Right renal pelvis (tissue), 4 donors: ENCODE measurements at regions not wholly inside any gene's neighbourhood (a gene's known extent, or its start where the extent isn't known, plus 50 kb on each side); places are given as distances from the start of the nearest gene placed in this dataset.
"Not testable (repeated sequence)": the region's sequence is repeated elsewhere in the genome, so short reads cannot be mapped to it uniquely, and the experiment has no call there.

Experiments
- DNase-seq, 4 donors: peaks; one replicate each; pipeline ENCODE4 v3.0.0-alpha.2; 2013; ENCODE audit warnings: low read depth in 4 of 4, low spot score in 3 of 4, missing footprints in 1 of 4

DNA sequence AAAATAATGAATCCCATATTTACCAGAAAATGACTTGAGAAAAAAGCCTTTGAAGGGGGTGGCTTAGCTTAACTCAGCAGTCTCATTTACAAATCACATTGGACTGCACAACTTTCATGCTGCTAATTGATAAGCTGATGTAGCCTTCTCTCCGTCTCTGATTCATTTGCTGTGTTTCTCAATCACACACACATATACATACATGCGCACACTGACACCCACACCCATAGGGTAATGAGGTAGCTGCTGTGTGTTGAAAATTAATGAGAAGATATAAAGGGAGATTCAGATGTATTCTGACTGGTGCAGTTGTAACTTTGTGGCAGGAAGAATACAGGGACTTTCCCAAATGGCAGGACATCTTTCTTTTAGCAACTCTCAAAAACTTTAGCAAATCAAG is 141.9 kb upstream of the GCFC2 start:
- no peak for DNase-seq

DNA sequence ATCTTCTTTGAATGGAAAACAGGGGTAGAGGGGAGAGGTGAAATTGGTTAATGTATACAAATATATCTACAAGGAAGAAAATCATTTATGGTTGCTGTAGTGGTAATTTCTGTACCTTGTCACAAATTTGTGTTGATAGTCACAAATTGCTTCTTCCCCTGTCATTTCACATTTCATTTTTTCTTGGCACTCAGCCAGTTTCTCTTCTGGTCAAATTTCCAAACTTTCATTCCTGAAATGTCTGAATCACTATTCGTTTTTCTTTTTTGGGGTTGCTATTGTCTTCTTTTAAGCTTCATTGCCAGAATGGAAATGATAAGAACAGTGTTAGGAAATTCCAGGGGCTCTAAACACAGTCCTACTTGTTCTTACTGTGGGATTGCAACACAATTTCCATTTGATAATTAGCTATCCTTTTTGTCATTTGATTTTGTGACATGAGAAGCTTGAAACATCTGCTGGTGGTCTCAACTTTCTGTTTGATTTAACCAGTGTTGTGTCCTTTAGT is 136.0 kb upstream of the GCFC2 start:
- DNase-seq = no peak

DNA sequence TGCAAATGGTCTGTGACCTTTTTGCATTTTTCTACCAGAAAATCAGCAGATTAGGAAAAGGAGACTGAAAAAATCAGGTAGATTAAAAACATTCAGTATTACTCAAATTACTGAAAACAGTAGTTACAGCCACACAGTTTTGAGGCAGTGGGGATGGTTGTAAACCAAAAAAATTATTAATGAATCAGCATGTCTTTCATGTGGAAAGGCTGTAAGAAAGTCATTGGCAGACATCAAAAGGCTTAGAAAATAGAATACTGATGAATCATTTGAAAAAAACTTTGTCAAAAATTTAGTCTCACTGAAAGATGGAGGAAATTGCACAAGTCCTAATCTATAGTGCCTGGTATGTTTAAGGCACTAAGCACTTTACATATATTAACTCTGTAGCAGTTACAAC is 133.9 kb upstream of the GCFC2 start:
- DNase-seq = no peak

GRCh38 chr2:75834588-75834987 is 123.9 kb upstream of the GCFC2 start:
- DNase-seq = not testable (repeated sequence)

- DNase-seq = no peak
Observed at GRCh38 chr2:75833386-75833785, 122.7 kb upstream of the GCFC2 start.

DNA sequence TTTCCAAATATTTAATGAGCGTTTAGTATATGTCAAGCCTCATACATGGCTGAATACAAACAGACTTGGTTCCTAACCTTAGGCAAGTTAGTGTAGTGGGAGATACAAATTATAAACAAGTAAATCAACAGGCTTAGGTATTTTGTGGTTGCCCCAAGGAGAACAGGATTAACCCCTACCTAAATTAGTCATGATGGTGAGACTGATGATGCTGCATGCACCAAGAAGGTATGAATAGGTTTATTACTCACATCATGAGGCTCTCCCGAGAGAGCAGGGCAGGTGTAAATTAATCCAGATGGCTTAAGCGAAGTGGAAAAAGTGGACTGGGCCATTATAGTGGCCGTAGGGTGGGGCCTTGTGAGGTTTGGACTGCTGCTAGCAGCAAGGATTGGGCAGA is 118.1 kb upstream of the GCFC2 start:
- no peak for DNase-seq

DNA sequence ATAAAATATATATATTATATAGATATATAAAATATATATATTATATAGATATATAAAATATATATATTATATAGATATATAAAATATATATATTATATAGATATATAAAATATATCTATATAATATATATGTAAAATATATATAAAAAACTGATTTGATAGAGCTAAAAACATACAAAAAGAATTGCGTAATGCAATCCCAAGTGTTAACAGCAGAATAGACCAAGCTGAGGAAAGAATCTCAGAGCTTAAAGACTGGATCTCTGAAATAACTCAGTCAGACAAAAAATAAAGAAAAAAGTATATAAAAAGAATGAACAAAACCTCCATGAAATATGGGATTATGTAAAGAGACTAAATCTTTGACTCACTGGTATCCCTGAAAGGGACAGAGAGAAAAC is 112.8 kb upstream of the GCFC2 start:
- DNase-seq = not testable (repeated sequence)

GRCh38 chr2:75822336-75822735 is 111.6 kb upstream of the GCFC2 start:
- no peak for DNase-seq

- DNase-seq = no peak
Observed at GRCh38 chr2:75820693-75821092, 110.0 kb upstream of the GCFC2 start.

- DNase-seq = no peak
Observed at GRCh38 chr2:75810611-75811330, 100.1 kb upstream of the GCFC2 start.

- DNase-seq = no peak
Observed at GRCh38 chr2:75808793-75809535, 98.2 kb upstream of the GCFC2 start.

GRCh38 chr2:75807992-75808391 is 97.3 kb upstream of the GCFC2 start:
- DNase-seq = no peak

- DNase-seq = no peak
Observed at GRCh38 chr2:75801234-75801982, 90.7 kb upstream of the GCFC2 start.

GRCh38 chr2:75800456-75800855 is 89.7 kb upstream of the GCFC2 start:
- no peak for DNase-seq

DNA sequence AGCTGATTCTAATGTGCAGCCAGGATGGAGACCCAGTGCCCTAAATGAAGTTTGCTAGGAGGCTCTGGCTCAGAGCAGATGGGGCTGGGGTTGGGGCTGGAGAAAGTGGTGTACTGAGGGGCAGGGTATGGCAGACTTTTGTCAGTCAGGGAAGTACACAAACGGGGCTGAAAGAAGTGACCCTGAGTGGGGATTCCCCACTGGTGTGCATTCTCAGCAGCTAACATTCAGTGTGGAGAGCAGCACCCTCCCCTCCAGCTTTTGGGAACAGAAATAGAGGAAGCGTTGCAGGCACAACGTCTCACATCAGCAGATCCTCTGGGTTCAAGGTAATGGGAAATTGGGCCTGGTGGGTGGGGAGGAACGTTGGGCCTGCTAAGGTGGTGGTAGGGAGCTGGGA is 89.1 kb upstream of the GCFC2 start:
- no peak for DNase-seq

DNA sequence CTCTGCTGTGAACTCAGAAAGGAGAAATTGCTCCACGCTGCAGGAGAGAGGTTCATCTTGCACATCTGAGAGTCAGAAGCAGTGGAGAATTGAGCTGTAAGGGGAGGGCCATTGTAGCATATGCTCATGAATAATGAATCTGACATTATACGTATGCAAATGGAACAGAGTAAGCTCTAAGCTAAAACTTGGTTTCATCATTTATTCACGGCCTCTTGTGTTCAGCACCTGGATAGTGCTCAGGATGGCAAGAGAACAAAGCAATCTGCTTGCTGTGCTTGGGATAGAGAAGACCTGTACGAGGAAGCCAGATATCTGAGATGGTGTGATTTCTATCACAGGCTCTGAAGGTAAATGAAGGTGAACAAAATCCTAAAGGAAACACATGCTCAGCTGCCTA is 87.9 kb upstream of the GCFC2 start:
- DNase-seq = no peak

DNA sequence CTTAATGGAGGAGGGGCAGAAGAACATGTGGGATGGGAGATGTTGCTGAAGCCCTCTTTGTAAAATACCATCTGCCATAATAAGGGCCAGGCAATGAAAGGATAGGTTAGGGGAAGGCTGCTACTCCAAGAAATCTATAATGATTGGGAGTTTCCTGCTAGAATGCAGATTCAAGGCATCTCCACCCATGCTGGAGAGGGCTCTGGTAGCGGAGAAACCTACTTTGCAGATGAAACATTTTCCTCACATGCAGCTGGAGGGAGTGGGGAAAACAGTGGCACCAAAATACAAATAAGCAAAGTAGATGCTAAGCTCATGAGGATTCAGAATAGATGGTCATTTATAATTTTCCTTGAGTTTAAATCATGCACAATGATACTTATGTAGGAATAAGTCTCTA is 82.3 kb upstream of the GCFC2 start:
- no peak for DNase-seq

- DNase-seq = no peak
Observed at GRCh38 chr2:75792146-75792545, 81.4 kb upstream of the GCFC2 start.

DNA sequence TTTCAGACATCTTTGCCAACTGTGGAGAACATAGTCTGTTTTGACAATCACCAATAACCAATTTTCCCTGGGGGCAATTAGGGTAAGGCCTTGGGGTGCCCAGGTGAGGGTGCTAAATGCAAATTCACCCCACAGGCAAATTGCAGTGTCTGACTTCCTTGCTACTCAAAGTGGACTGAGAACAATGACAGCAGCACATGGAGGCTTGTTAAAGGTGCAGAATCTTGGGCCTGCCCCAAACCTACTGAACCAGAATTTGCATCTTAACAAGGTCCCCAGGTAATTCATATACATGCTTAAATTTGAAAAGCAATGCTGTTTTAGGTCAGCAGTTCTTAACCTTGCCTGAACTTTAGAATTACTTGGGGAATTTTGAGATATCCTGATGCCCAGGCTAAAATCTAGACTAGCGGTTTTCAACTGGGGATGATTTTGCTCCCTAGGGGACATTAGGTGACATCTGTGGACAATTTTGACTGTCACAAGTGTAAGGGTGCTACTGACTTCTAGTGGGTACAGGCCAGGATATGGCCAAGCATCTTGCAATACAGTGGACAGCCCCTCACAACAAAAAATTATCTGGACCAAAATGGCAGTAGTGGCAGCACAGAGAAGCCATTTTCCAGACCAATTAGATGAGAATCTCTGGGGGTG is 80.2 kb upstream of the GCFC2 start:
- no peak for DNase-seq

DNA sequence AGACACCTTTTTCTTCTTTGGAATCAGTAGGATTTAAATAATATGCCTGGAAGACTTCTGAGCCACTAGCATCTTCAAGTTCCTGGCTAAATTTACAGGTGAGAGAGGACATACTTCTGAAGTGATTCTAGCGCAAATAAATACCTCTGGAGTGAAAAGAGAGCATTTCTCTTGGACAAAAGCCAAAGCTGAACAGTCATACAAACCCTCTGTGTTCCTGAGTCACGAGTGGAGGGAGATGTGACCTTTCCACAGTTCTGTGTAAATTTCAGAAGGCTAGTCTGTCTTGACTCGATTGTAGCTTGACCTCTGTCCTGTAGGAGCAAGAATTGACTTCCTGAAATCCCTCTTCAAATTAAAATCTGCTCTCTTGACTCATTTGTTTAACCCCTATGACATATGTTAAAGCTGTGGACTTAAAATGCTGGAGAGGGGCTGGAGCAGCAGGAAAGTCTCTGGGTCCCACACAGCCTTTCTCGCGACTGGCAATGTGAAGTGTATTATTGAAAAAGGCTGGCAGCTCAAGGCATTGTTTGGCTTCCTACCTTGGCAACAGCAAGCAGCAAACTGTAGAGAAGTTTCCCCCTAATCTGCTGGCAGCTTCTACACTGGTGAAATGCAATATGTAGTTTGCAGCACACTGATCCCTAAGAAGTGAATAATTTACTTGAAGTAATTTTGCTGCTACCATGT is 79.6 kb upstream of the GCFC2 start:
- no peak for DNase-seq
